Effector memory CD8-positive, alpha-beta T cell (primary cell): ENCODE measurements at regions not wholly inside any gene's neighbourhood (a gene's known extent, or its start where the extent isn't known, plus 50 kb on each side); places are given as distances from the start of the nearest gene placed in this dataset.

Source experiments
- ATAC-seq: fragments of 150-1000 bp; cut with Tn5 transposase; replicated peaks from 2 replicates; pipeline ENCODE4 v1.10.0; 2021; ENCODE audit warnings: mild to moderate bottlenecking, moderate library complexity
- DNase-seq, 3 experiments: peaks; one replicate each; pipeline ENCODE4 v3.0.0; 2021
- H3K27ac Mint-ChIP-seq, 2 donors: one replicate each; pipeline ENCODE4 v1.8.0; 2022; ENCODE audit warnings: mild to moderate bottlenecking in 2 of 2, mixed read lengths in 2 of 2, moderate library complexity in 2 of 2
- H3K27me3 Mint-ChIP-seq, 2 donors: one replicate each; pipeline ENCODE4 v1.8.0; 2022; ENCODE audit warnings: mixed read lengths in 2 of 2
- H3K36me3 Mint-ChIP-seq: one replicate; pipeline ENCODE4 v1.8.0; 2022; ENCODE audit warnings: mild to moderate bottlenecking, moderate library complexity, mixed read lengths; ENCODE audit not compliant: insufficient read depth
- H3K4me1 Mint-ChIP-seq, 2 donors: one replicate each; pipeline ENCODE4 v1.8.0; 2022; ENCODE audit warnings: low read depth in 2 of 2, mixed read lengths in 2 of 2
- H3K4me3 Mint-ChIP-seq, 2 donors: one replicate each; pipeline ENCODE4 v1.8.0; 2022; ENCODE audit warnings: mild to moderate bottlenecking in 2 of 2, mixed read lengths in 2 of 2, moderate library complexity in 2 of 2
- H3K9me3 Mint-ChIP-seq, 2 donors: one replicate each; pipeline ENCODE4 v1.8.0; 2022; ENCODE audit warnings: mixed read lengths in 2 of 2

DNA sequence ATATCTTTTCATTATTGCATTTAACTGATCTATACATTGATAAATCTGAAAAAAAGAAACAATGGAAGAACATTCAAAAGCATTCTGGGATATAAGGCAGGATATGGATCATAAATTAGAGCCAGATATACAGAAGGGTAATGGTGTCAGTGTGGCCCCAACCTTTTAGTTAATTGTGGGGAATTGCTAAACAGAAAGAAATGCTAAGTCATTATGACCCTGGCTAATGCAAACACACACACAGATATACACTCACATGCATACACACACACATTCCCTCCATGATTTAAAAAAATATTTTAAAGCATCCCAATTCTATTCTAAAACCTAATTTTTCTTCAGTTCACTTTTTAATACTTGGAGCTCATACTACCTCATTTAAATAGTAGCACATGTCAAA, 404.5 kb downstream of the BCAT1 start:
- H3K27me3 Mint-ChIP-seq, result no peaks in the 10 kb centered on the region
- H3K9me3 Mint-ChIP-seq, result no peaks in the 10 kb centered on the region
- H3K4me1 Mint-ChIP-seq, result no peaks in the 10 kb centered on the region
- no peak overlapping the region for H3K4me3 Mint-ChIP-seq
- H3K36me3 Mint-ChIP-seq, result no peaks in the 10 kb centered on the region
- H3K27ac Mint-ChIP-seq, result no peak overlapping the region
- DNase-seq, result no peak
- ATAC-seq, result no peak

DNA sequence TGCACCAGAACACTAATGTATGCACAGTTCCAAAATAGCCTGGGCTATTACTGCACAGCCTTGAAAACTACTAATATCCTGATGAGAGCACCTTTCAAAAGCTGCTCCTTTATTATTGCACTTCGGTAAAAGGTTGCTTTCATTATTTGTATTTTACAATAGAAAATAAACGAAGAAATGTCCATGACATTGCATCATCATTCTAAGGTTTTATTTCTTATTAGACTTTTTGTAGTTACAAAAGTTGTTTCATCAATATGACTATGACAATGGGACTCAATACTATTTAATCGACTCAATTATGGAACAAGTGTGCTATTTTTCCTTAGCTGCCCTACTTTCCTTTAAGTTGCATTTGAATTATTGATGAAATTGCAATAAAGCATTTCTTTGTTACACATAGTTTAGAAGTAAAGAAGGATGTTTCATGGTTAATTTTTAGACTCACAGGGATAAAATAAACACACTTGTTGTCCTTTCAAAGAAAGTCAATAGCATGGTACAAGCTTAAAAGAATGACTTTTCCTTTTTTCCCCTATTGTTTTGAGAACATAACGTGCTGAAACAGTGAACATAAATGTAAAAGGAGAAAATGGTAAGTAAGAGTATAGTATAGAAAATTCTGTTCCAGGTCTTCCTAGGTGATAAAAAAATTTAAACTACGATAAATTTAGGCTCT, 407.6 kb downstream of the BCAT1 start:
- Mint-ChIP-seq H3K4me3 (no peak overlapping the region), H3K36me3 (no peaks in the 10 kb centered on the region), H3K27me3 (no peaks in the 10 kb centered on the region), H3K4me1 (no peaks in the 10 kb centered on the region), H3K27ac (no peak overlapping the region), H3K9me3 (no peaks in the 10 kb centered on the region)
- DNase-seq (no peak), ATAC-seq (no peak)

DNA sequence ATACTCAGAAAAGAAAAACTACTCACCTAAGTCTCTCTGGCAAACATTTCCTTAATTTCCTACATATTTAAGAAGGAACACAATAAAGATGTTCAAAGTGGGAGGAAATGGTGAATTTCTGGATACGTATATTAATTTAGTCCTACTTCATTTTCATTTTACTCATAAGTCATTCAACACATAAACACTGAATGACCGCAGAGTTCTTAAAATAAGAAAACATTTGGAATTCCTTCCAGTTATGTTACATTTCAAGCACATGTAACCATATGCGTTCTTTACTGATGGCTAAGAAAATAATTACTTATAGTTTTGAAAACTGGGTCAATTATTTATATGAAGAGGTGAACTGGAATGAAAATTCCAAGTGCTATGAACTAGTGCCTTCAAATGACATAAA, 409.3 kb downstream of the BCAT1 start:
- no peak overlapping the region for H3K4me3 Mint-ChIP-seq
- H3K27me3 Mint-ChIP-seq, result no peaks in the 10 kb centered on the region
- H3K27ac Mint-ChIP-seq, result no peak overlapping the region
- H3K4me1 Mint-ChIP-seq, result no peaks in the 10 kb centered on the region
- DNase-seq (no peak), ATAC-seq (no peak)
- H3K9me3 Mint-ChIP-seq, result no peaks in the 10 kb centered on the region
- no peaks in the 10 kb centered on the region for H3K36me3 Mint-ChIP-seq

DNA sequence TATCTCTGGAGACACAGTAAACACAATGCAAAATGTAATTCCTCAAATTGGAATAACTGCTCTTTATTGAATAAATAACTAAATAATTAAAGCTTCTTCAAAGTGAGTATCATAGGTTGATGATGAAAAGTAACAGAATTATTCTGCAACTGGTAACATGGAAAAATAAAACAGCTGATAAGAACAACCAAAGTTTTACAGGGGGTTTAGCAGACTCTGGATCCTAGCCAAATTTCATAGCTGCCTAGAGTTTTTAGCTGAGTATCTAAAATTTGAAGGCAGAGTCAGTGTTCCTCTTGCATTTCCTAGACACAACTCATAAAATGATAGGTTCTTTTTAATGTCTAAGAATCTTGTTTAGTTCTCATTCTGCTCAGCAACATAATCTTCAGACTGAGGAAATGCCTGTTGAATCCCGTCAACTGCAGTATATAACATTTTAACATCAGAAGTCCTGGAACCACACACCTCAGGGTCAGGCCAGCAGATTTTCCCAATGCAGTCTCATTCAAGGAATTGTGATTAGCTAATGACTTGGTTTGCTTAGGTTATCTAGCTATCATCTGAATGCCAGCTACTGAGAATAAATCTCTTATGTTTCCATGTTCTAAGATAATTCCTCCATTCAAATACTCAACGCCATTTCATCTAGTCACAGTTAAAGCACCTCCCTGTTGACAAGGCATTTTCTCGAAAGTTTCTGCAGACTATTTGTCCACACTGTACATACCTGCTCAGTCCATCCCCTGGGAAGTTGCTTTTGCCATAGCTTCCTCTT, 411.6 kb downstream of the BCAT1 start:
- no peaks in the 10 kb centered on the region for H3K27me3 Mint-ChIP-seq
- no peak for ATAC-seq
- no peaks in the 10 kb centered on the region for H3K9me3 Mint-ChIP-seq
- no peaks in the 10 kb centered on the region for H3K36me3 Mint-ChIP-seq
- H3K4me3 Mint-ChIP-seq, result no peak overlapping the region
- H3K27ac Mint-ChIP-seq, result no peak overlapping the region
- H3K4me1 Mint-ChIP-seq, result no peaks in the 10 kb centered on the region
- no peak for DNase-seq

DNA sequence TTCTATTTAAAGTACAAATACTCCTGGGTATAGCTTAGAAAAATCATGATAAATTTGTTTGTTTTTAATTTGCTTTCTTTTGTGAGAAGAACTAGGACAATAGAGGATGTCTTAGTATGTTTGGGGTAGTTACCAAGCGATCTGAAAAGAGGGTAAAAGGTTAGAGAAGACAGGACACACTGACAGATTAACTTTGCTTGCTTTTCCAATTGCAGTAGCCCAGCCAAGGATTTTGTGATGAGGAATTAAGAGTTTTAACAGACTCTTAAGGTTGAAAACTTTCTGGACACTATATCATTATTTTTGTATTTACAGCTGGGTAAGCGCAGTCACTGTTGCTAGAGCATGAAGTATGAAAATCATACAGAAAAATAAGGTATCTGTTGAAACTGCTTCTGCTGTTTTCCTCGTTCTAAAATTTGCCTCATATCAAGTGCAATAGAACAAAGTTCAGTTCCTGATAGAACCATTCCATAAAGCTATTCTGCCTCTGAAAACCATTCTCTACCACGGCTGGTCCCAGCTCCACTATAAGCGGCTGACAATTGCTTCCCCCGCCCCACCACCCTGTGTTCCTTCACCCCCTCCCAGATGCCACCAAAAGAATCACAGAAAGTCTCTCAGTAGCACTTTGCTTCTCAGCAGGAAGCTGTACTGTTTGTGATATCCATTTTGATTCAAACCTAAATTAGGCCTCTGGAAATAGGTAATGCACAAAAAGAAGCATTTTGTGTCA, 413.4 kb downstream of the BCAT1 start:
- Mint-ChIP-seq H3K27me3 (no peaks in the 10 kb centered on the region), H3K4me1 (no peaks in the 10 kb centered on the region), H3K9me3 (no peaks in the 10 kb centered on the region), H3K4me3 (no peak overlapping the region), H3K36me3 (no peaks in the 10 kb centered on the region), H3K27ac (no peak overlapping the region)
- ATAC-seq, result no peak
- no peak for DNase-seq

- H3K4me1 Mint-ChIP-seq, result no peaks in the 10 kb centered on the region
- H3K36me3 Mint-ChIP-seq, result no peaks in the 10 kb centered on the region
- H3K27ac Mint-ChIP-seq, result no peak overlapping the region
- H3K4me3 Mint-ChIP-seq, result no peak overlapping the region
- no peaks in the 10 kb centered on the region for H3K27me3 Mint-ChIP-seq
- DNase-seq (no peak), ATAC-seq (no peak)
- H3K9me3 Mint-ChIP-seq, result no peaks in the 10 kb centered on the region
Measured at GRCh38 chr12:24534622-24535021, 414.3 kb downstream of the BCAT1 start.

DNA sequence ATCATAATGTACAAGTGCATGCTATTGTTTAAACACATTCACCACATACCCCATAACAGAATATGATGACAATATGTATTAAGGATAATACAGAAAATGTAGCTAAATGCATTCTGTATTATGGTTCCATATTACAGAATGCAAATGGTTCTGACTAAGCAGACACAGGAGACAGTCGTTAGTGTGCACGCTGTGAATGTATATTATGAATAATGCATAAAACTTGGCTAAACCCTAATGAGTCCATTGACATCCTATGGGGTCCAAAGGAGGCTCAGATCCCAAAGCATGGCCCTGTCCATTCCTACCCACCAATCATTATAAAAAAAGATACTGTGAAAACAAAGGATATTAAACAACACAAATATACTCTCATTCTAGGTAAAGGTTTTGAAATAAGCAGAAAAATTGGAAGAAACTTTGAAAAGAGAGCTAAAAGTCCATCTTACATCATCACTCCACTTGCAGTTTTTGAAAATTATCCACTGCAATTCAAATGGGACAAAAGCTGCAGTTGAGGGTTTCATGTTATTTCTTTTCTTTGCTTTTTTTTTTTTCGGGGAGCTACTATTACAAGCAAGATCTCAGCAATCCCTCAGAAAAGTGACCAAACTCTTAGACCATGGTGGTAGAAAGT, 415.1 kb downstream of the BCAT1 start:
- Mint-ChIP-seq H3K36me3 (no peaks in the 10 kb centered on the region), H3K4me1 (no peaks in the 10 kb centered on the region), H3K9me3 (no peaks in the 10 kb centered on the region), H3K27ac (no peak overlapping the region), H3K4me3 (no peak overlapping the region), H3K27me3 (no peaks in the 10 kb centered on the region)
- no peak for ATAC-seq
- no peak for DNase-seq

DNA sequence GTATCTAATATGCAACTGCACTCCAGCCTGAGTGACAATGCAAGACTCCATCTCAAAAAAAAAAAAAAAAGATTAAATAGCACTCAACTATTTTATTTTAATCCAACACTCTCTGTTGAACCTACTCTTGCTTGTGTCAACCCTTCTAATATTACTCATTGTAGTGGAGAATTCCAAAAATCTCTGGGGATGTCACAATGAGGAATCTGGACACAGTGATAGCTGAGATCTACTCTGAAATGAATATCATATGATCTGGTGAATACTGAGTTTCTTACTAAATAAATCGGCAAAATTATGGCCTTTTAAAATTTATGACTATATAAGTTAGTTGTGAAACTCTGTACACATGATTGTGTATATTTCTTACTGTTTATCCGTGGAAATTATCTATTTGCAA, 418.2 kb downstream of the BCAT1 start:
- Mint-ChIP-seq H3K27me3 (no peaks in the 10 kb centered on the region), H3K36me3 (no peaks in the 10 kb centered on the region), H3K4me1 (no peaks in the 10 kb centered on the region), H3K9me3 (peaks cover 0 to 6% of the 10 kb centered on the region in 2 donors), H3K4me3 (no peak overlapping the region), H3K27ac (no peak overlapping the region)
- DNase-seq (no peak), ATAC-seq (no peak)

DNA sequence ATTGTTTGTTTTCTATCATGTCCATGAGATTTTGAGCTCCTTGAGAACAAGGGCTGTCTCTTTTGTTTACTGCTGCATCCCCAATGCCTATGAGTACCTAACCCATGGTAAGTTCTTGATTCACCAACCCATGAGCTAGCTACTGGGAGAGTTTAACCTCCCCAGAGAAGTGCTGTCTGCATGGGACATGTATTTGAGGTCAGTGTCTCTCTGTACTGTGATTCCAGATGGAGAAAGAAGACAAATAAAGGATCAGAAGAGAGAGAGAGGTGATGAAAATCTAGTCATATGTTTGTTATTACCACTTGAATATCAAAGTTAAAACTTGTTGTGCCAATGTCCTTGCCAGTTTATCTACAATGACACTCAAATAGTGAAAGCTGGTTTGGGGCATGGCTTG, 421.8 kb downstream of the BCAT1 start:
- Mint-ChIP-seq H3K27me3 (no peaks in the 10 kb centered on the region), H3K27ac (no peak overlapping the region), H3K9me3 (peaks cover 0 to 6% of the 10 kb centered on the region in 2 donors), H3K4me1 (no peaks in the 10 kb centered on the region), H3K4me3 (no peak overlapping the region), H3K36me3 (no peaks in the 10 kb centered on the region)
- ATAC-seq, result no peak
- DNase-seq, result no peak

- no peaks in the 10 kb centered on the region for H3K4me1 Mint-ChIP-seq
- H3K27me3 Mint-ChIP-seq, result no peaks in the 10 kb centered on the region
- ATAC-seq, result no peak
- no peak overlapping the region for H3K27ac Mint-ChIP-seq
- H3K4me3 Mint-ChIP-seq, result no peak overlapping the region
- H3K36me3 Mint-ChIP-seq, result no peaks in the 10 kb centered on the region
- H3K9me3 Mint-ChIP-seq, result peaks cover 6 to 14% of the 10 kb centered on the region in 2 donors
- DNase-seq, result no peak
Measured at GRCh38 chr12:24522736-24523135, 426.2 kb downstream of the BCAT1 start.

- no peak for ATAC-seq
- no peaks in the 10 kb centered on the region for H3K36me3 Mint-ChIP-seq
- peaks cover 8 to 9% of the 10 kb centered on the region in 2 donors for H3K9me3 Mint-ChIP-seq
- no peak overlapping the region for H3K27ac Mint-ChIP-seq
- no peak for DNase-seq
- H3K27me3 Mint-ChIP-seq, result no peaks in the 10 kb centered on the region
- no peak overlapping the region for H3K4me3 Mint-ChIP-seq
- H3K4me1 Mint-ChIP-seq, result no peaks in the 10 kb centered on the region
Measured at GRCh38 chr12:24519759-24520158, 429.1 kb downstream of the BCAT1 start.

DNA sequence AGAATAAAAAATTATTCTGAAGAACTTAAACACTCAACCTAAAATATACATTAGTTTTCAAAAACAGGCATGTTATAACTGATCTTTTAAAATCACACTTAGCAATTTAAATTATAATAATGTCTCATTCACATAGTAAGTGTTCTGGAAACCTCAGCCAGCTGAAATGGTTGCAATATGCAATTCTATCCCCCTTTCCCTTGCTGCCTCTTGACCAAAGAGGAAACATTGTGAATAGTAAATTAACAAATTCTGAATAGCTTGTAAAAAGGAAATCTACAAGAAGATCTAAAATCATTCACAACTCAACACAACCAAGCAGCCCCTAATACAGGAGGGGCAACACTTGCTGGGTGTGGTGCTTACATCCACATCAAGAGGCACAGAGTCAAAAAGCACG, 431.9 kb downstream of the BCAT1 start:
- H3K4me1 Mint-ChIP-seq, result no peaks in the 10 kb centered on the region
- no peaks in the 10 kb centered on the region for H3K27me3 Mint-ChIP-seq
- no peak overlapping the region for H3K4me3 Mint-ChIP-seq
- peaks cover 8 to 9% of the 10 kb centered on the region in 2 donors for H3K9me3 Mint-ChIP-seq
- no peak overlapping the region for H3K27ac Mint-ChIP-seq
- no peaks in the 10 kb centered on the region for H3K36me3 Mint-ChIP-seq
- DNase-seq, result no peak
- no peak for ATAC-seq

GRCh38 chr12:24510581-24511125, 438.2 kb downstream of the BCAT1 start:
- no peak overlapping the region for H3K27ac Mint-ChIP-seq
- H3K27me3 Mint-ChIP-seq, result peaks cover 0 to 5% of the 10 kb centered on the region in 2 donors
- H3K4me3 Mint-ChIP-seq, result no peak overlapping the region
- no peak for ATAC-seq
- no peaks in the 10 kb centered on the region for H3K36me3 Mint-ChIP-seq
- no peaks in the 10 kb centered on the region for H3K4me1 Mint-ChIP-seq
- no peak for DNase-seq
- no peaks in the 10 kb centered on the region for H3K9me3 Mint-ChIP-seq
